Left lung (tissue), 4 donors: ENCODE measurements at regions not wholly inside any gene's neighbourhood (a gene's known extent, or its start where the extent isn't known, plus 50 kb on each side); places are given as distances from the start of the nearest gene placed in this dataset.

Experiments
- ATAC-seq: fragments of 200-7000 bp; cut with Tn5 transposase; one replicate; pipeline ENCODE4 v1.9.1; 2020; ENCODE audit warnings: moderate library complexity
- DNase-seq, 4 donors: peaks; one replicate each; pipeline ENCODE4 v3.0.0-alpha.2; 2013 to 2020
- H3K27ac ChIP-seq, 2 donors: fragments of 200-600 bp; sonication (generic) in 1 of 2; one replicate each; pipeline versions ENCODE4 v1.5.0 to v1.8.0; 2020 to 2021
- H3K27me3 ChIP-seq, 2 donors: fragments of 200-600 bp; sonication (generic) in 1 of 2; one replicate each; pipeline versions ENCODE4 v1.5.0 to v1.8.0; 2020 to 2021
- H3K36me3 ChIP-seq, 2 donors: fragments of 200-600 bp; sonication (generic) in 1 of 2; one replicate each; pipeline versions ENCODE4 v1.5.0 to v1.8.0; 2020 to 2021
- H3K4me1 ChIP-seq, 2 donors: fragments of 200-600 bp; one replicate each; pipeline ENCODE4 v1.8.0; 2021
- H3K4me3 ChIP-seq, 2 donors: fragments of 200-600 bp; sonication (generic) in 1 of 2; one replicate each; pipeline versions ENCODE4 v1.5.0 to v1.8.0; 2020 to 2021; ENCODE audit warnings: mild to moderate bottlenecking in 1 of 2
- H3K9me3 ChIP-seq, 2 donors: fragments of 200-600 bp; sonication (generic) in 1 of 2; one replicate each; pipeline versions ENCODE4 v1.5.0 to v1.8.0; 2020 to 2021
- intact Hi-C, 2 donors: fragments of 100-400 bp; cut with DNase I; formaldehyde crosslinking; loops; one replicate each; pipeline versions ENCODE4 v1.11.2 to v1.14.2; 2022
- TF ChIP-seq, protein P1 (sequence below), 2 donors: fragments of 200-600 bp; sonication (generic) in 1 of 2; IDR thresholded peaks; one replicate each; pipeline versions ENCODE4 v1.5.0 to v1.8.0; 2021; ENCODE audit warnings: antibody characterized with exemption in 2 of 2
- donor health status: DM: no; HTN: yes; CAD: no.
- donor health status: DM: no; HTN: no; CAD: no.

DNA sequence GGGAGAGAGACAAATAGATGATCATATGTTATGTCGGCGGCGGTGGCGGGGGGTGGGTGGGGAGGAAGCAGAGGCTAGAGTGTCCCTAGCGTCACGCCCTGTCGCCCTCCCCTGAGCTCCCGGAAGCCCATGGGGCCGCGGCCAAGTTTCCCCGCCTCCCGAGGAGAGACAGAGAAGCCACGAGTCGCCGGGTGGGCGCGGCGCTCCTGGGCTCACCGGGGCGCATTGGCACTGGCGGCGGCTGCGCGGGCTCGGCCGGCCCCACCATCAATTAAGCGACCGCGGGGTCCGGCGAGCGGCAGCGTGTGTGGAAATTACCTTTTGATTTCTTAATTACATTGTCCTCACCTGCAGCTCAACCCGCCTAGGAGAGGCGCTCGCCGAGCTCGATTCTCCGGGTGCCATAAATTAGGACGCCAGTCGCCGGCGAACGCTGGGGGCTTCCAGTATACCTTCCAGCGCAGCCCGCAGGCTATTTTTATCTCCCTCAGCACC is 119.9 kb upstream of the LHX5 start:
- intact Hi-C loops, result no loop called here
- H3K4me3 ChIP-seq, result no peak overlapping the region
- no peaks in the 10 kb centered on the region for H3K9me3 ChIP-seq
- no peak for ATAC-seq
- DNase-seq, result no peak
- peaks cover 10 to 88% of the 10 kb centered on the region in 2 donors for H3K27me3 ChIP-seq
- TF ChIP-seq, protein P1, sequence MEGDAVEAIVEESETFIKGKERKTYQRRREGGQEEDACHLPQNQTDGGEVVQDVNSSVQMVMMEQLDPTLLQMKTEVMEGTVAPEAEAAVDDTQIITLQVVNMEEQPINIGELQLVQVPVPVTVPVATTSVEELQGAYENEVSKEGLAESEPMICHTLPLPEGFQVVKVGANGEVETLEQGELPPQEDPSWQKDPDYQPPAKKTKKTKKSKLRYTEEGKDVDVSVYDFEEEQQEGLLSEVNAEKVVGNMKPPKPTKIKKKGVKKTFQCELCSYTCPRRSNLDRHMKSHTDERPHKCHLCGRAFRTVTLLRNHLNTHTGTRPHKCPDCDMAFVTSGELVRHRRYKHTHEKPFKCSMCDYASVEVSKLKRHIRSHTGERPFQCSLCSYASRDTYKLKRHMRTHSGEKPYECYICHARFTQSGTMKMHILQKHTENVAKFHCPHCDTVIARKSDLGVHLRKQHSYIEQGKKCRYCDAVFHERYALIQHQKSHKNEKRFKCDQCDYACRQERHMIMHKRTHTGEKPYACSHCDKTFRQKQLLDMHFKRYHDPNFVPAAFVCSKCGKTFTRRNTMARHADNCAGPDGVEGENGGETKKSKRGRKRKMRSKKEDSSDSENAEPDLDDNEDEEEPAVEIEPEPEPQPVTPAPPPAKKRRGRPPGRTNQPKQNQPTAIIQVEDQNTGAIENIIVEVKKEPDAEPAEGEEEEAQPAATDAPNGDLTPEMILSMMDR (IDR thresholded peaks at IDR 0.05), result no peak
- no peaks in the 10 kb centered on the region for H3K36me3 ChIP-seq
- no peaks in the 10 kb centered on the region for H3K4me1 ChIP-seq
- no peak overlapping the region for H3K27ac ChIP-seq

DNA sequence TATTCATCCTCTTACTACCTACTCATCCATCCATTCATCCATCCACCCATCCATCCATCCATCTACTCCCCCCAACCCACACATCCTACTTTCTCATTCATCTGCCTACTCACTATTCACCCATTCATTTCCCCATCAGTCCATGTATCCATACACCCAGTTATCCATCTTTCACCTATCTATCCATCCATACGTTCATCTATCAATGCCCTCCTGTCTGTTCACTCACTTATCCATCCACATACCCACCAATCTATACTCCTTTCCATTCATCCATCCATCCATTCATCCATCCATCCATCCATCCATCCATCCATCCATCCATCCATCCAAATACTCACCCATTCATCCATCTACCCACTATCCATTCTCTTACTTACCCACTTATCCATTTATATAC is 117.8 kb upstream of the LHX5 start:
- no peaks in the 10 kb centered on the region for H3K9me3 ChIP-seq
- no peaks in the 10 kb centered on the region for H3K4me1 ChIP-seq
- H3K36me3 ChIP-seq, result no peaks in the 10 kb centered on the region
- DNase-seq (no peak), ATAC-seq (no peak)
- intact Hi-C loops, result no loop called here
- no peak overlapping the region for H3K4me3 ChIP-seq
- peaks cover 10 to 93% of the 10 kb centered on the region in 2 donors for H3K27me3 ChIP-seq
- TF ChIP-seq, protein P1 (IDR thresholded peaks at IDR 0.05), result no peak
- no peak overlapping the region for H3K27ac ChIP-seq

DNA sequence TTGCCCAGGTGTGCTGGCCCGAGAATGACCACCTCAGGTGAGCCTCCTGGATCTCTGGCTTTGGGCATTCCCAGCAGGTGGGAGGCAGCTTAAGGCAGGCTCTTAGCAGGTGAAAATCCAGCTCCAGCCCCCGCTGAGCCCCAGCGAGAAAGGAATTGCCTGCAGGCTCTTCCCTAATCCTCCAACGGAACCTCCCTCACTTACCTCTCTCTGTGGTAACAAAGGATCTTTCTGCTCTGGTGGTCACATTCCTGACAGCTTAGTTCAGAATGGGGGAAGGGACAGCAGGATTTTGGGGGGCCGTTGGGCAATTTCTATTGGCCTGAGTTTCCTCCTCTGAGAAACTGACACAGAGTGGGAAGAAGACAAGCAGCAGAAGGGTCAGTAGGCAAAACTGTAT is 116.0 kb upstream of the LHX5 start:
- no peak overlapping the region for H3K27ac ChIP-seq
- no peaks in the 10 kb centered on the region for H3K9me3 ChIP-seq
- DNase-seq (no peak), ATAC-seq (no peak)
- TF ChIP-seq, protein P1 (IDR thresholded peaks at IDR 0.05), result no peak
- H3K27me3 ChIP-seq, result peaks cover 10 to 81% of the 10 kb centered on the region in 2 donors
- no peaks in the 10 kb centered on the region for H3K36me3 ChIP-seq
- intact Hi-C loops, result no loop called here
- H3K4me3 ChIP-seq, result no peak overlapping the region
- H3K4me1 ChIP-seq, result no peaks in the 10 kb centered on the region

DNA sequence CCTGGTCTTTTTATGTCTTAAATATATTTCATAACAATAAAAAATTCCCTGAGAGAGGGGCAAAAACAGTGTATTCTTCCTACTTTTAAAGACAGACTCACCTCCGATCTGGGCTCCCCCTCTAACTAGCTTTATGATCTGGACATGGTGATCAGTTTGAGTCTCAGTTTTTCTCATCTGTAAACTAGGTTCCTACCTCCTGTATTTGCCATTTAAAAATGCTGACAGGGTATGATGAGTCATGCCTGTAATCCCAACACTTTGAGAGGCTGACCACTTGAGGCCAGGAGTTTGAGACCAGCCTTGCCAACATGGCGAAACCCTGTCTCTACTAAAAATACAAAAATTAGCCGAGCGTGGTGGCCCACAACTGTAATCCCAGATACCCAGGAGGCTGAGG is 114.8 kb upstream of the LHX5 start:
- DNase-seq, result no peak
- TF ChIP-seq, protein P1 (IDR thresholded peaks at IDR 0.05), result no peak
- no peak overlapping the region for H3K27ac ChIP-seq
- no peak overlapping the region for H3K4me3 ChIP-seq
- no peaks in the 10 kb centered on the region for H3K9me3 ChIP-seq
- H3K27me3 ChIP-seq, result peaks cover 7 to 77% of the 10 kb centered on the region in 2 donors
- no peaks in the 10 kb centered on the region for H3K36me3 ChIP-seq
- no peak for ATAC-seq
- H3K4me1 ChIP-seq, result no peaks in the 10 kb centered on the region
- intact Hi-C loops, result no loop called here

DNA sequence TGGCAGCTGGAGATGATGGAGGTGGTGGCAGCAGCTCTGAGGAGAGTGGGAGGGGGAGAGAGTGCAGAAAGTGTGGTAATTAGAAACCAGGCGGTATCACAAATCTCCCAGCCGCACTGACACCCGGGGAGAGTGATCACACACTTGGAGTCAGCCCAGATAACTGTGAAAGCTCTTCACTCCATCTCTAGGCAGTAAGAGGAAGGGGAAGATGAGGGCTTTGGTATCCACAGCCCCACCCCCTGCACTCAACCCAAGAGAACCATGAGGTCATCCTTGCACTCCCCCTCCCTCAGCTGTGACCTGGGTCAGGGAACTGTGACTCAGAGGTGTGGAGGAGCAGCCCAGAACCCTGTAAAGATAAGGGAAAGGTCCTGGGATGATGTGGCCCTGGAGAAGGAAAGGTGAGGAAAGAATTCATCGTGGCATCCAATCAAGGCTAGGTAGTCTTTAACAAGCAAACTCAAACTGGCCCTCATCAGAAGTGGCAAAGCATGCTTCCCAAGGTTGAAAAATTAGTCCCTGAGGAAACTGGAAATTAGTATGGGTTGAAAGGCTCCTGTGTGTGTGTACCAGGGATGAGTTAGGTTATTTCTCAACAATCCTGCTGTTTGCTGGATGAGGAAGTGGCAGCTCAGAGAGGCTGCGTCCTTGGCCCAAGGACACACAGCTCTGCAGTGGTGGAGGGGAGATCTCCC is 111.0 kb upstream of the LHX5 start:
- ATAC-seq, result peak; percentile 13
- intact Hi-C loops, result no loop called here
- Histone ChIP-seq H3K4me3 (no peak overlapping the region), H3K27ac (no peak overlapping the region), H3K9me3 (peaks cover 0 to 12% of the 10 kb centered on the region in 2 donors), H3K36me3 (no peaks in the 10 kb centered on the region), H3K27me3 (peaks cover 0 to 68% of the 10 kb centered on the region in 2 donors), H3K4me1 (no peaks in the 10 kb centered on the region)
- TF ChIP-seq, protein P1 (IDR thresholded peaks at IDR 0.05), result no peak
- DNase-seq, result no peak
